IgD-negative memory B cell (primary cell): ENCODE measurements at regions not wholly inside any gene's neighbourhood (a gene's known extent, or its start where the extent isn't known, plus 50 kb on each side); places are given as distances from the start of the nearest gene placed in this dataset.
"Not testable (repeated sequence)": the region's sequence is repeated elsewhere in the genome, so short reads cannot be mapped to it uniquely, and the experiment has no call there.

Experiments used
- H3K27ac Mint-ChIP-seq, 3 donors: one replicate each; pipeline ENCODE4 v1.8.0; 2020 to 2022; ENCODE audit warnings: mild to moderate bottlenecking in 3 of 3, mixed read lengths in 3 of 3, moderate library complexity in 1 of 3
- H3K27me3 Mint-ChIP-seq: one replicate; pipeline ENCODE4 v1.8.0; 2021; ENCODE audit warnings: mixed read lengths
- H3K36me3 Mint-ChIP-seq: one replicate; pipeline ENCODE4 v1.8.0; 2020; ENCODE audit warnings: mild to moderate bottlenecking, mixed read lengths
- H3K4me1 Mint-ChIP-seq, 3 donors: one replicate each; pipeline ENCODE4 v1.8.0; 2020 to 2022; ENCODE audit warnings: mixed read lengths in 3 of 3, mild to moderate bottlenecking in 1 of 3
- H3K4me3 Mint-ChIP-seq, 4 donors: one replicate each; pipeline ENCODE4 v1.8.0; 2020 to 2022; ENCODE audit warnings: mild to moderate bottlenecking in 4 of 4, mixed read lengths in 4 of 4, moderate library complexity in 3 of 4
- H3K9me3 Mint-ChIP-seq, 3 donors: one replicate each; pipeline ENCODE4 v1.8.0; 2020 to 2021; ENCODE audit warnings: mixed read lengths in 3 of 3, mild to moderate bottlenecking in 1 of 3

DNA sequence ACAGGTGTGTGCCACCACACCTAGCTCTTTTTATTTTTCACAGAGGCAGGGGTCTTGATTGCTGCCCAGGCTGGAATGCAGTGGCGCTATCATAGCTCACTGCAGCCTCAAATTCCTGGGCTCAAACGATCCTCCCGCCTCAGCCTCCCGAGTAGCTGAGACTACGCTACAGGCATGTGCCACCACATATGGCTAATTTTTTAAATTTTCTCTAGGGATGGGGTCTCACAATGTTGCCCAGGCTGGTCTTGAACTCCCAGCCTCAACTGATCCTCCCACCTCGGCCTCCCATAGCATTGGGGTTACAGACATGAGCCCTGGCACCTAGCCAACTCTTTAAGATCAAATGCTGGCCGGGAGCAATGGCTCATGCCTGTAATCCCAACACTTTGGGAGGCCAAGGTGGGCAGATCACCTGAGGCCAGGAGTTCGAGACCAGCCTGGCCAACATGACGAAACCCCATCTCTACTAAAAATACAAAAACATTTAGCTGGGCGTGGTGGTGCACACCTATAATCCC lies 50.6 kb upstream of the MYL10 start:
- H3K36me3 Mint-ChIP-seq = not testable (repeated sequence)
- H3K27ac Mint-ChIP-seq = peak overlapping the region in 1 of 3 donors; percentile 88

GRCh38 chr7:101680406-101681145 lies 51.5 kb upstream of the MYL10 start:
- Mint-ChIP-seq H3K36me3 (no peaks in the 10 kb centered on the region), H3K4me1 (no peaks in the 10 kb centered on the region), H3K4me3 (no peak overlapping the region), H3K9me3 (no peaks in the 10 kb centered on the region), H3K27ac (peak overlapping the region in 2 of 3 donors; percentile 46 to 88), H3K27me3 (no peaks in the 10 kb centered on the region)

More for the DNA sequence above, 50.6 kb upstream of the MYL10 start:
- H3K4me3 Mint-ChIP-seq, H3K27me3 Mint-ChIP-seq, H3K9me3 Mint-ChIP-seq, H3K4me1 Mint-ChIP-seq: not testable (repeated sequence)

DNA sequence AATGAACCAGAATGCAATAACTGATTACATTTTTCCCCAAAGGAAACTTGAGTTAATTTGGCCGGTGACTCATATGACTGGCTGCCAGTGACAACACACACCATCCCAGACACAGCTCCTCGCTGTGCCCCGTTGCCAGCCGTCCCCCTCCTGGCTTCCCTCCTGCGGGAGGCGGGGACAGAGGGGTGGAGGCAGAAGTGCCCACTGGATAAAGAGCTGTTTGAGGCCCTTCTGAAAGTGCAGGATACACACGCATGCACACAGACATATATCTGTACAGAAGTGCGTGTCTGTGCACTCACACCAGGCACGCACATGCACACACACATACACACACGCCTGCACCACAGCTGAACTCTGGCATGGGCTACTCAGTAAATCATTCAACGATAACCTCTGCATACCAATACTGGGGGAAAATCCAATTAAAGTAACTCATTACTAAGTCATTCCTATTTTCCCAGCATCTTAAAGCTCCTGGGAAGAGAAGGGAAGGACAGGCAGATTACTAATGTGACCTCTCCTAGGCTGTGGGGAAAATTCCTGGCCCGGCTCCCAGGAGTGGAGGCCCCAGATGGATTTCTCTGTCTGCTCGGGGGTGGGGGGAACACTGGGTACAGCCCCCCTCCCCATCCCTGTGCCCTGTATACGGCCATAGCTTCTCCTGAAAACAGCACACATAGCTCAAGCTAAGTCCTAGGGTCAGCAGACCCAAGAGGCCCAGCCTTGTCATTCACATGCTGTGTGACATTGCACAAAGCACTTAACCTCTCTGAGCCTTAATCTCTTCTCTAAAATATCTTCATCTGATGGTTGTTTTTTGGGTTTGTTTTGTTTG lies 52.3 kb upstream of the MYL10 start:
- H3K9me3 Mint-ChIP-seq = no peaks in the 10 kb centered on the region
- peak overlapping the region in 1 of 3 donors; percentile 46 for H3K27ac Mint-ChIP-seq
- no peaks in the 10 kb centered on the region for H3K4me1 Mint-ChIP-seq

DNA sequence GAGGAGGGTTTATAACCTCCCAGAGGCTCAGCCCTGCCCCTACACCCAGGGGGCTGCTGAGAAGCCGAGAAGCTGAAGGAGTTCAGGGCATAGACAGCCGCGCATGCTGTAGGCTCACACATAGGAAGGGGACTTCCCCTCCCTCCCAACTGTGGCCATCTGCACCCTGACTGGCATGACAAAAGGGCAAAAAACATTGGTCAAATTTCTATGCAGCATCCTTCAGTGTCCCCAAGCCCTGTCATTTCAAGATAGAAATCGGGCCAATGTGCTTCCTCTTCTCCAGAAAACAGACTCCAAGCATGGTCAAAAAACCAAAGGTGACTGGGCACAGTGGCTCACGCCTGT lies 55.9 kb upstream of the MYL10 start:
- H3K36me3 Mint-ChIP-seq = no peaks in the 10 kb centered on the region
- no peak overlapping the region for H3K4me3 Mint-ChIP-seq
- H3K9me3 Mint-ChIP-seq = no peaks in the 10 kb centered on the region
- no peak overlapping the region for H3K27ac Mint-ChIP-seq
- H3K27me3 Mint-ChIP-seq = no peaks in the 10 kb centered on the region
- H3K4me1 Mint-ChIP-seq = no peaks in the 10 kb centered on the region

More for the DNA sequence above, 52.3 kb upstream of the MYL10 start:
- H3K36me3 Mint-ChIP-seq = no peaks in the 10 kb centered on the region
- H3K4me3 Mint-ChIP-seq = no peak overlapping the region
- H3K27me3 Mint-ChIP-seq = no peaks in the 10 kb centered on the region

GRCh38 chr7:101686030-101686429 lies 56.9 kb upstream of the MYL10 start:
- Mint-ChIP-seq H3K27ac (no peak overlapping the region), H3K9me3 (no peaks in the 10 kb centered on the region), H3K4me3 (no peak overlapping the region), H3K27me3 (no peaks in the 10 kb centered on the region), H3K4me1 (no peaks in the 10 kb centered on the region), H3K36me3 (no peaks in the 10 kb centered on the region)

DNA sequence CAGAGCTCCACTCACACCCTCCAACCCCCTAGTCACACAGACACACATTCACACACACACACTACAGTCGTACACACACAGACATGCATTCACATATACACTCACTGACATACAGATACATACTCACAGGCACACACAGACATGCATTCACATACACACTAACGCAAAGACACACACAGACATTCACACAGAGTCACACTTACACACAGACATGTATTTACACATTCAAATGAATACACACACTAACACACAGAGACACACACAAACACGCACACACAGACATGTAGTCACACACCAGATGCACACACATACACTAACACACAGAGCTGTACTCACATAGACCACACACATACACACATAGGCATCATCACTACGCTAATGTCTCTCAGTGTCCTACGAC lies 58.0 kb upstream of the MYL10 start:
- Mint-ChIP-seq H3K27me3 (peaks cover under 1% of the 10 kb centered on the region), H3K36me3 (no peaks in the 10 kb centered on the region), H3K4me1 (peaks cover 0 to 2% (median 0%) of the 10 kb centered on the region in 3 donors), H3K4me3 (peak overlapping the region in 1 of 4 donors; percentile 18), H3K9me3 (no peaks in the 10 kb centered on the region), H3K27ac (no peak overlapping the region)

DNA sequence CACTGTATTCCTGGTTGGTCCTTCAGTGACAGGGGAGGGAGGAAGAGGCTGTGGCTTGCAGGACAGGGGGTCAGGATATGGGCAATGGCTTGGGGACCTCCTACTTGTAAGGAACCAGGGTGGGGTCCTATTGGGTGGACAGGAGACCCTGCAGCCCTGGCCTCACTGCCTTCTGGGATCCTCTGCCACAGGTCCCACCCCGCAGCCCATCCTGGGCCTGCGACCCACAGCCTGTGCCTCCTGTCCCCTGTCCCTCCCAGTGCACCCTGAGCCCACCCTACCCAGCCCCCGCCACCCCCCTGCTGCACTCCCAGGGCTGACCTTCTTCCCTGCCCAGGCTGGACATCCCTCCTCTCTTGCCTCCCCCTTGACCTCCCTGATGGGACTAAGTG lies 58.7 kb upstream of the MYL10 start:
- Mint-ChIP-seq H3K27ac (no peak overlapping the region), H3K4me1 (peaks cover 0 to 2% (median 0%) of the 10 kb centered on the region in 3 donors), H3K36me3 (no peaks in the 10 kb centered on the region), H3K9me3 (no peaks in the 10 kb centered on the region), H3K27me3 (peaks cover 2% of the 10 kb centered on the region), H3K4me3 (no peak overlapping the region)

DNA sequence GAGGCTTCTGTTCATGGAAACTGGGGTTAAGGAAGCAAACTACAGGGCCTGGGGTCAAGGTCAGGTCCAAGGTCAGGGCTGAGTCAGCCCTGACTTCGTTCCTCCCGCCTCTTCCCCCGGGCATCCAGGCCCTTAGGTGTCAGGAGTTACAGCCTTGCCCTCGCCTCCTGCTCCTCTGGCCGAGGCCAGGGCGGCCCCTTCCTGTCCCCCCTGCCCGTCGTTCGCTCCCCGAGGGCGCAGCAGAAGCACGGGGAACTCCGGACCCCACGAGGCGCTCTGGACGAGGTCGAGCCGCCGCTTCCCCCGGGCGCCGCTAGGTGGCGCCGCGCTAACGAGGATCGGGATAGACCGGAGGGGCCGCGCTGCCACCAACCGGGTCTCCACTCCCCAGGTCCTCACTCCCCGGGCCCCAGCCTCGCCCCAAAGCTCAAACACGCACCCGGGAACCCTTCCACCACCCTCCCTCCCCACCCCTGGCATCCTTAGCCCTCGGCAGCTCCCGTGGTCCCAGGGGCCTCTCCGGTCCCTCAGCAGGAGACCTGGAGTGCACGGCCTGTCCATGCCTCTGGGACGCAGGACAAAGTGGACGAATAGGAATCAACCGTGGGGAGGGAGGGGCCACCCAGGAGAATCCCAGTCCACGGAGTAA lies 59.2 kb upstream of the MYL10 start:
- peaks cover 4% of the 10 kb centered on the region for H3K27me3 Mint-ChIP-seq
- no peak overlapping the region for H3K27ac Mint-ChIP-seq
- no peaks in the 10 kb centered on the region for H3K9me3 Mint-ChIP-seq
- no peak overlapping the region for H3K4me3 Mint-ChIP-seq
- H3K4me1 Mint-ChIP-seq = peaks cover 0 to 2% (median 0%) of the 10 kb centered on the region in 3 donors
- no peaks in the 10 kb centered on the region for H3K36me3 Mint-ChIP-seq

GRCh38 chr7:101688995-101689907 lies 60.2 kb upstream of the MYL10 start:
- Mint-ChIP-seq H3K9me3 (no peaks in the 10 kb centered on the region), H3K4me3 (peak overlapping the region in 1 of 4 donors; percentile 23), H3K36me3 (no peaks in the 10 kb centered on the region), H3K27ac (no peak overlapping the region), H3K4me1 (peaks cover 0 to 2% (median 0%) of the 10 kb centered on the region in 3 donors), H3K27me3 (peaks cover 8% of the 10 kb centered on the region)

GRCh38 chr7:101690061-101690460 lies 61.0 kb upstream of the MYL10 start:
- Mint-ChIP-seq H3K4me3 (no peak overlapping the region), H3K36me3 (no peaks in the 10 kb centered on the region), H3K4me1 (peaks cover 0 to 2% (median 0%) of the 10 kb centered on the region in 3 donors), H3K27ac (no peak overlapping the region), H3K27me3 (peaks cover 8% of the 10 kb centered on the region), H3K9me3 (no peaks in the 10 kb centered on the region)

DNA sequence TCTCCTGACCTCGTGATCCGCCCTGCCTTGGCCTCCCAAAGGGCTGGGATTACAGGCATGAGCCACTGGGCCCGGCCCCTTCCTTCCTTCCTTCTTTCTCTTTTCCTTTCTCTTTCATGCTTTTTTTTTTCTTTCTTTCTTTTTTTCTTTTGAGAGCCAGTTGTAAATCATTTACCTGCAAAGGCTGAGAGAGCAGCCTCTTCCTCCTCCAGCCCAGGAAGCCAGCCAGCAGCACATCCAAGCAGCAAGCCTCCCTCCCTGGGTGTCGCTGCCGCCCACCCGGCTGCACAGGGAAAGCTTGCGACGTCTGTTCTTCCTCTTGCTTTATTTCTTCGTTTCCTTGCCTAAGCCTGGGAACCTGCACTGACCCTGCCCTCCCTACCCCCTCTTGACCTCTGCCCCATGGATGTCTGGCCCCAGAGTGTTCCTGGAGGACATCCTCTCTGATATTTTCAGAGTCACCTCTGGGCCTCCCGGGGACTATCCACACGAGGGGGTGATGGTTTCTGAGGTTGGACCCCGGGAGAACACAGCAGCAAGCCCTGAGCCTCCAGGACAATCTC lies 62.8 kb upstream of the MYL10 start:
- Mint-ChIP-seq H3K27me3 (peaks cover 8% of the 10 kb centered on the region), H3K36me3 (no peaks in the 10 kb centered on the region), H3K9me3 (no peaks in the 10 kb centered on the region), H3K4me3 (no peak overlapping the region), H3K4me1 (peaks cover 0 to 2% (median 0%) of the 10 kb centered on the region in 3 donors), H3K27ac (no peak overlapping the region)

- H3K27ac Mint-ChIP-seq = peak overlapping the region in 1 of 3 donors; percentile 50
- no peaks in the 10 kb centered on the region for H3K9me3 Mint-ChIP-seq
- peaks cover 0 to 2% (median 0%) of the 10 kb centered on the region in 3 donors for H3K4me1 Mint-ChIP-seq
- H3K27me3 Mint-ChIP-seq = peaks cover 12% of the 10 kb centered on the region
- no peak overlapping the region for H3K4me3 Mint-ChIP-seq
- no peaks in the 10 kb centered on the region for H3K36me3 Mint-ChIP-seq
Observed at GRCh38 chr7:101693498-101694091, 64.5 kb upstream of the MYL10 start.

- Mint-ChIP-seq H3K27ac (no peak overlapping the region), H3K4me1 (peaks cover 0 to 2% (median 0%) of the 10 kb centered on the region in 3 donors), H3K36me3 (peaks cover 1% of the 10 kb centered on the region), H3K9me3 (peaks cover 0 to 3% (median 0%) of the 10 kb centered on the region in 3 donors), H3K27me3 (peaks cover 10% of the 10 kb centered on the region), H3K4me3 (peak overlapping the region in 1 of 4 donors; percentile 32)
Observed at GRCh38 chr7:101698964-101699363, 69.9 kb upstream of the MYL10 start.

DNA sequence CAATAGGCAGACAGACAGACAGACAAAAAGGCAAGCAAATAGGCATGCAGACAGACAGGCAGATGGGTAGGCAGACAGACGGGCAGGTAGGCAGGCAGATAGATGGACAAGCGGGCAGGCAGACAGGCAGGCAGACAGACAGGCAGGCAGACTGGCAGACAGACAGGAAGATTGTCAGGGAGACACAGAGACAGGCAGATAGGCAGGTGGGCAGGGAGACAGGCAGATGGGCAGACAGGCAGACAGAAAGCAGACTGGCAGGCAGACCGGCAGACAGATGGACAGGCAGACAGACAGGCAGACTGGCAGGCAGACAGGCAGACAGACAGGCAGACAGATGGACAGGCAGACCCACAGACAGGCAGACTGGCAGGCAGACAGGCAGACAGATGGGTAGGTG lies 70.3 kb upstream of the MYL10 start:
- peaks cover 10% of the 10 kb centered on the region for H3K27me3 Mint-ChIP-seq
- H3K27ac Mint-ChIP-seq = no peak overlapping the region
- H3K36me3 Mint-ChIP-seq = peaks cover 1% of the 10 kb centered on the region
- H3K4me3 Mint-ChIP-seq = no peak overlapping the region
- peaks cover 0 to 3% (median 0%) of the 10 kb centered on the region in 3 donors for H3K9me3 Mint-ChIP-seq
- peaks cover 0 to 2% (median 0%) of the 10 kb centered on the region in 3 donors for H3K4me1 Mint-ChIP-seq
